Keratinocyte (primary cell): ENCODE measurements at regions not wholly inside any gene's neighbourhood (a gene's known extent, or its start where the extent isn't known, plus 50 kb on each side); places are given as distances from the start of the nearest gene placed in this dataset.

Experiments
- DNase-seq: peaks from one replicate; pipeline ENCODE4 v3.0.0-alpha.2; 2011; ENCODE audit warnings: low read depth, missing footprints, low spot score
- FAIRE-seq: peaks from 2 replicates; lab custom pipeline; 2011; peaks lifted over from hg19 to GRCh38; lab: Jason Lieb, UNC
- H2AFZ ChIP-seq: 2 replicates; pipeline ENCODE4 v1.6.0; 2012; ENCODE audit warnings: low read length, control low read depth, inconsistent platforms; ENCODE audit not compliant: control insufficient read depth
- H3K27ac ChIP-seq: 2 replicates; pipeline ENCODE4 v1.5.1; 2011; ENCODE audit warnings: low read length; ENCODE audit not compliant: control insufficient read depth, insufficient read depth
- H3K27me3 ChIP-seq: 3 replicates; pipeline ENCODE4 v1.6.0; 2011; ENCODE audit warnings: low read length; ENCODE audit not compliant: control insufficient read depth, insufficient read depth; ENCODE audit errors: extremely low read depth
- H3K36me3 ChIP-seq, 2 experiments: 2 replicates in 1 of 2; 3 replicates in 1 of 2; pipeline ENCODE4 v1.5.1; 2011; ENCODE audit warnings: low read length in 2 of 2, mild to moderate bottlenecking in 1 of 2; ENCODE audit not compliant: control insufficient read depth in 2 of 2, insufficient read depth in 2 of 2; ENCODE audit errors: extremely low read depth in 1 of 2
- H3K4me1 ChIP-seq: 3 replicates; pipeline ENCODE4 v1.5.1; 2011; ENCODE audit warnings: low read length; ENCODE audit not compliant: control insufficient read depth, insufficient read depth; ENCODE audit errors: extremely low read depth
- H3K4me2 ChIP-seq: 3 replicates; pipeline ENCODE4 v1.6.0; 2011; ENCODE audit warnings: low read depth, low read length; ENCODE audit not compliant: control insufficient read depth, insufficient read depth; ENCODE audit errors: extremely low read depth
- H3K4me3 ChIP-seq, 3 experiments: fragments of 200-600 bp in 1 of 3; sonication (generic) in 1 of 3; 2 replicates in 2 of 3; 3 replicates in 1 of 3; pipeline ENCODE4 v1.5.1; 2011 to 2016; ENCODE audit warnings: low read length in 3 of 3, mild to moderate bottlenecking in 3 of 3, control low read depth in 2 of 3, inconsistent platforms in 1 of 3, low read depth in 1 of 3, mixed read lengths in 1 of 3, mixed run types in 1 of 3, moderate library complexity in 1 of 3; ENCODE audit not compliant: control insufficient read depth in 2 of 3, insufficient read depth in 2 of 3; ENCODE audit errors: extremely low read depth in 1 of 3
- H3K79me2 ChIP-seq: 2 replicates; pipeline ENCODE4 v1.6.0; 2012; ENCODE audit warnings: low read length; ENCODE audit not compliant: control insufficient read depth, insufficient read depth
- H3K9ac ChIP-seq: 3 replicates; pipeline ENCODE4 v1.6.0; 2011; ENCODE audit warnings: low read length; ENCODE audit not compliant: control insufficient read depth, insufficient read depth; ENCODE audit errors: extremely low read depth
- H3K9me1 ChIP-seq: 3 replicates; pipeline ENCODE4 v1.6.0; 2011; ENCODE audit warnings: low read length; ENCODE audit not compliant: control insufficient read depth, insufficient read depth; ENCODE audit errors: extremely low read depth
- H3K9me3 ChIP-seq: 2 replicates; pipeline ENCODE4 v1.5.1; 2012; ENCODE audit warnings: low read depth, low read length; ENCODE audit not compliant: control insufficient read depth
- H4K20me1 ChIP-seq: 3 replicates; pipeline ENCODE4 v1.6.0; 2011; ENCODE audit warnings: low read length; ENCODE audit not compliant: control insufficient read depth, insufficient read depth; ENCODE audit errors: extremely low read depth
- EZH2 ChIP-seq: IDR thresholded peaks from one replicate; pipeline ENCODE4 v1.6.1; 2012; ENCODE audit warnings: inconsistent platforms, mild to moderate bottlenecking, low read length, moderate library complexity
- dilution Hi-C: fragments of 300-500 bp; cut with MboI; formaldehyde crosslinking; loops from one replicate; pipeline ENCODE4 v1.7.0; 2020; ENCODE audit warnings: low sequenced_read_pairs; ENCODE audit not compliant: extremely low pct_ligation_motif_present
- TF ChIP-seq, protein P1 (sequence below), 3 experiments: IDR thresholded peaks in 1 of 3; conservative IDR thresholded peaks in 1 of 3; optimal IDR thresholded peaks in 1 of 3; 2 replicates in 2 of 3; 3 replicates in 1 of 3; pipeline versions ENCODE3 to v1.5.1; 2011; ENCODE audit warnings: low read length in 3 of 3, mild to moderate bottlenecking in 3 of 3, moderate library complexity in 2 of 3, control low read depth in 1 of 3, inconsistent platforms in 1 of 3; ENCODE audit not compliant: insufficient read depth in 2 of 3; ENCODE audit errors: extremely low read depth in 1 of 3

DNA sequence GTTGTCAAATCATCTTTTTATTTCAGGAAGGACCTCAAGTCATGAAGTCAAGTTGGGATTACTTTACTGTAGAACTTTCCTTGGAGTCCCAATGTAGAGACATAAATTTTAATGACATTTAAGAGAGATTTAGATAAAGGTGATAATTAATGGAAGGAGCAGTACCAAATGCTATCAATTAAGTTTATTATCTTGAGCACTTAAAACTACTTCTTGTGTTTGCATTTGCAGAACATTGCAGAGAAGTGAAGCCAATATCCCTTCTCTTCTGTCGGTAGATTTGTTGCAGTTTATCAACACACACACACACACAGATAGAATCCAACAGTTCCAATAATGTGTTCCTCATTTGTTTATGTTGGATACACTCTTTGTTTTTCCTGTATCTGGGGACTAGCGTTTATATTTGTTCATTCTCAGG, 570.7 kb downstream of the EPHA4 start:
- DNase-seq, result no peak
- H3K4me2 ChIP-seq, result no peak overlapping the region
- H3K4me3 ChIP-seq, result no peak overlapping the region
- H3K27ac ChIP-seq, result no peak overlapping the region
- dilution Hi-C loops, result no loop called here
- FAIRE-seq, result no peak
- H3K36me3 ChIP-seq, result no peaks in the 10 kb centered on the region
- no peaks in the 10 kb centered on the region for H3K9me1 ChIP-seq
- no peaks in the 10 kb centered on the region for H3K27me3 ChIP-seq
- H4K20me1 ChIP-seq, result no peaks in the 10 kb centered on the region
- H3K9ac ChIP-seq, result no peak overlapping the region
- no peak for TF ChIP-seq EZH2
- TF ChIP-seq, protein P1, sequence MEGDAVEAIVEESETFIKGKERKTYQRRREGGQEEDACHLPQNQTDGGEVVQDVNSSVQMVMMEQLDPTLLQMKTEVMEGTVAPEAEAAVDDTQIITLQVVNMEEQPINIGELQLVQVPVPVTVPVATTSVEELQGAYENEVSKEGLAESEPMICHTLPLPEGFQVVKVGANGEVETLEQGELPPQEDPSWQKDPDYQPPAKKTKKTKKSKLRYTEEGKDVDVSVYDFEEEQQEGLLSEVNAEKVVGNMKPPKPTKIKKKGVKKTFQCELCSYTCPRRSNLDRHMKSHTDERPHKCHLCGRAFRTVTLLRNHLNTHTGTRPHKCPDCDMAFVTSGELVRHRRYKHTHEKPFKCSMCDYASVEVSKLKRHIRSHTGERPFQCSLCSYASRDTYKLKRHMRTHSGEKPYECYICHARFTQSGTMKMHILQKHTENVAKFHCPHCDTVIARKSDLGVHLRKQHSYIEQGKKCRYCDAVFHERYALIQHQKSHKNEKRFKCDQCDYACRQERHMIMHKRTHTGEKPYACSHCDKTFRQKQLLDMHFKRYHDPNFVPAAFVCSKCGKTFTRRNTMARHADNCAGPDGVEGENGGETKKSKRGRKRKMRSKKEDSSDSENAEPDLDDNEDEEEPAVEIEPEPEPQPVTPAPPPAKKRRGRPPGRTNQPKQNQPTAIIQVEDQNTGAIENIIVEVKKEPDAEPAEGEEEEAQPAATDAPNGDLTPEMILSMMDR (optimal IDR thresholded peaks at IDR 0.05 in 1 of 3, IDR thresholded peaks at IDR 0.05 in 1 of 3, conservative IDR thresholded peaks at IDR 0.05 in 1 of 3; ENCODE audit: extremely low read depth in 1 of 3, insufficient read depth in 2 of 3, low read length in 3 of 3), result no peak
- no peaks in the 10 kb centered on the region for H3K79me2 ChIP-seq
- H3K9me3 ChIP-seq, result no peaks in the 10 kb centered on the region
- H3K4me1 ChIP-seq, result no peaks in the 10 kb centered on the region
- H2AFZ ChIP-seq, result no peak overlapping the region

DNA sequence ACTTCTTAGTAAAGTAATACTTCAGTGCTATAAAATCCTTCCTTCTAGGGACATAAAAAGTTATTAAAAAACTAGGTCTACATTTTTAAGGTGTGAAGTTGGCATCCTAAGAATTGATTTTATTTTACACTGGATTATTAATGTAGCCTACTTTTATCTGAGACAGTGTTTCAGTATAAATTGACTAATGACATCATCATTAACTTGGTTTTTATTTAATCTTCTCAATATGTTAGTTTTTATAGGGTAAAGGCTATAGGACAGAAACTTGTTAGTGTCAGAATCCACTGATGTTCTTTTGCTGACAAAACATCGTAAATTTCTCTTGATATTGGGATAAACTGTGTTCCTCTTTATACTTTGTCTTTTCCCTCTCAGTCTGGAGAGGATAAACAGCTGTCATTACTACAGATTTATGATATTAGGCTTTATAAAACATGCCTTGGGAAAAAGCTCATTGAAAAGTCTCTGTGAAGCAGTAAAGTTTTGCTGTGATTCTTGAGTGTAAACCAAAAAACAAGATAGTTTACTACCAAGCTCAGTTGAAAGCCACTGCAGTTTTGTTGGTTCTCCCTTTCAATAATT, 569.9 kb downstream of the EPHA4 start:
- Histone ChIP-seq H3K4me2 (no peak overlapping the region), H3K27ac (no peak overlapping the region), H4K20me1 (no peaks in the 10 kb centered on the region), H3K4me1 (no peaks in the 10 kb centered on the region), H2AFZ (no peak overlapping the region), H3K79me2 (no peaks in the 10 kb centered on the region), H3K36me3 (no peaks in the 10 kb centered on the region), H3K9me3 (no peaks in the 10 kb centered on the region), H3K9ac (no peak overlapping the region), H3K4me3 (no peak overlapping the region), H3K27me3 (no peaks in the 10 kb centered on the region), H3K9me1 (no peaks in the 10 kb centered on the region)
- DNase-seq (no peak), FAIRE-seq (no peak)
- TF ChIP-seq, protein P1 (optimal IDR thresholded peaks at IDR 0.05 in 1 of 3, IDR thresholded peaks at IDR 0.05 in 1 of 3, conservative IDR thresholded peaks at IDR 0.05 in 1 of 3; ENCODE audit: extremely low read depth in 1 of 3, insufficient read depth in 2 of 3, low read length in 3 of 3), result no peak
- no peak for TF ChIP-seq EZH2
- dilution Hi-C loops, result no loop called here
